Activated naive CD4-positive, alpha-beta T cell treated with anti-CD3 and anti-CD28 coated beads, Interleukin-2, amount 10 ng/mL, durations not matched to agents 7 days and 5 days (primary cell): ENCODE measurements at regions not wholly inside any gene's neighbourhood (a gene's known extent, or its start where the extent isn't known, plus 50 kb on each side); places are given as distances from the start of the nearest gene placed in this dataset.

Source experiments
- CTCF ChIA-PET: fragments of 350-600 bp; sonication (Branson Sonifier 250); formaldehyde crosslinking; loops from one replicate; lab custom pipeline; 2021; ENCODE audit warnings: antibody characterized with exemption; lab: Charles Lee
- DNase-seq: peaks from one replicate; pipeline ENCODE4 v3.0.0-alpha.2; 2020
- H3K27ac Mint-ChIP-seq: one replicate; pipeline ENCODE4 v1.8.0; 2021; ENCODE audit warnings: mild to moderate bottlenecking, moderate library complexity, mixed read lengths
- H3K27me3 Mint-ChIP-seq: one replicate; pipeline ENCODE4 v1.8.0; 2021; ENCODE audit warnings: mild to moderate bottlenecking, mixed read lengths
- H3K36me3 Mint-ChIP-seq: one replicate; pipeline ENCODE4 v1.8.0; 2021; ENCODE audit warnings: mixed read lengths
- H3K4me1 Mint-ChIP-seq: one replicate; pipeline ENCODE4 v1.8.0; 2021; ENCODE audit warnings: mixed read lengths
- H3K4me3 Mint-ChIP-seq: one replicate; pipeline ENCODE4 v1.8.0; 2021; ENCODE audit warnings: mild to moderate bottlenecking, moderate library complexity, mixed read lengths
- H3K9me3 Mint-ChIP-seq: one replicate; pipeline ENCODE4 v1.8.0; 2021; ENCODE audit warnings: mixed read lengths

GRCh38 chr5:104821606-104822005 is 1259.0 kb upstream of the NUDT12 start:
- peaks cover 5% of the 10 kb centered on the region for H3K9me3 Mint-ChIP-seq
- H3K36me3 Mint-ChIP-seq: no peaks in the 10 kb centered on the region
- H3K27ac Mint-ChIP-seq: no peak overlapping the region
- H3K4me3 Mint-ChIP-seq: no peak overlapping the region
- no peak for DNase-seq
- no peaks in the 10 kb centered on the region for H3K4me1 Mint-ChIP-seq
- no peaks in the 10 kb centered on the region for H3K27me3 Mint-ChIP-seq
- CTCF ChIA-PET: no interaction called here

GRCh38 chr5:104817127-104817526 is 1254.5 kb upstream of the NUDT12 start:
- no peak overlapping the region for H3K4me3 Mint-ChIP-seq
- no peaks in the 10 kb centered on the region for H3K4me1 Mint-ChIP-seq
- CTCF ChIA-PET: no interaction called here
- H3K27ac Mint-ChIP-seq: no peak overlapping the region
- DNase-seq: no peak
- peaks cover 6% of the 10 kb centered on the region for H3K9me3 Mint-ChIP-seq
- H3K36me3 Mint-ChIP-seq: no peaks in the 10 kb centered on the region
- H3K27me3 Mint-ChIP-seq: no peaks in the 10 kb centered on the region

GRCh38 chr5:104815212-104815611 is 1252.6 kb upstream of the NUDT12 start:
- Mint-ChIP-seq H3K36me3 (no peaks in the 10 kb centered on the region), H3K27ac (no peak overlapping the region), H3K9me3 (peaks cover 12% of the 10 kb centered on the region), H3K4me1 (no peaks in the 10 kb centered on the region), H3K4me3 (no peak overlapping the region), H3K27me3 (no peaks in the 10 kb centered on the region)
- CTCF ChIA-PET: no interaction called here
- no peak for DNase-seq

GRCh38 chr5:104800440-104801048 is 1238.0 kb upstream of the NUDT12 start:
- Mint-ChIP-seq H3K27me3 (no peaks in the 10 kb centered on the region), H3K36me3 (no peaks in the 10 kb centered on the region), H3K4me1 (no peaks in the 10 kb centered on the region), H3K9me3 (peaks cover 6% of the 10 kb centered on the region), H3K27ac (no peak overlapping the region), H3K4me3 (no peak overlapping the region)
- CTCF ChIA-PET: no interaction called here
- no peak for DNase-seq

GRCh38 chr5:104793755-104794080 is 1231.1 kb upstream of the NUDT12 start:
- H3K4me3 Mint-ChIP-seq: no peak overlapping the region
- no peaks in the 10 kb centered on the region for H3K4me1 Mint-ChIP-seq
- no peak overlapping the region for H3K27ac Mint-ChIP-seq
- no peak for DNase-seq
- no peaks in the 10 kb centered on the region for H3K36me3 Mint-ChIP-seq
- CTCF ChIA-PET: no interaction called here
- no peaks in the 10 kb centered on the region for H3K27me3 Mint-ChIP-seq
- no peaks in the 10 kb centered on the region for H3K9me3 Mint-ChIP-seq

- Mint-ChIP-seq H3K9me3 (no peaks in the 10 kb centered on the region), H3K4me1 (no peaks in the 10 kb centered on the region), H3K36me3 (no peaks in the 10 kb centered on the region), H3K4me3 (no peak overlapping the region), H3K27me3 (no peaks in the 10 kb centered on the region), H3K27ac (no peak overlapping the region)
- CTCF ChIA-PET: no interaction called here
- DNase-seq: no peak
These were observed 1230.6 kb upstream of the NUDT12 start for GRCh38 chr5:104793031-104793754.

GRCh38 chr5:104789366-104789765 is 1226.8 kb upstream of the NUDT12 start:
- Mint-ChIP-seq H3K36me3 (no peaks in the 10 kb centered on the region), H3K4me3 (no peak overlapping the region), H3K4me1 (no peaks in the 10 kb centered on the region), H3K9me3 (peaks cover 13% of the 10 kb centered on the region), H3K27ac (no peak overlapping the region), H3K27me3 (no peaks in the 10 kb centered on the region)
- DNase-seq: no peak
- CTCF ChIA-PET: no interaction called here

GRCh38 chr5:104785097-104785496 is 1222.5 kb upstream of the NUDT12 start:
- H3K4me1 Mint-ChIP-seq: no peaks in the 10 kb centered on the region
- no peaks in the 10 kb centered on the region for H3K27me3 Mint-ChIP-seq
- H3K9me3 Mint-ChIP-seq: peaks cover 13% of the 10 kb centered on the region
- no peaks in the 10 kb centered on the region for H3K36me3 Mint-ChIP-seq
- H3K27ac Mint-ChIP-seq: no peak overlapping the region
- no peak for DNase-seq
- H3K4me3 Mint-ChIP-seq: no peak overlapping the region
- CTCF ChIA-PET: no interaction called here

- no peak overlapping the region for H3K27ac Mint-ChIP-seq
- no peak overlapping the region for H3K4me3 Mint-ChIP-seq
- H3K4me1 Mint-ChIP-seq: no peaks in the 10 kb centered on the region
- H3K27me3 Mint-ChIP-seq: no peaks in the 10 kb centered on the region
- no peak for DNase-seq
- peaks cover 6% of the 10 kb centered on the region for H3K9me3 Mint-ChIP-seq
- H3K36me3 Mint-ChIP-seq: no peaks in the 10 kb centered on the region
- CTCF ChIA-PET: no interaction called here
These were observed 1211.8 kb upstream of the NUDT12 start for GRCh38 chr5:104774372-104774771.

- Mint-ChIP-seq H3K36me3 (no peaks in the 10 kb centered on the region), H3K9me3 (peaks cover 6% of the 10 kb centered on the region), H3K27ac (no peak overlapping the region), H3K4me1 (no peaks in the 10 kb centered on the region), H3K4me3 (no peak overlapping the region), H3K27me3 (no peaks in the 10 kb centered on the region)
- DNase-seq: no peak
- CTCF ChIA-PET: no interaction called here
These were observed 1201.6 kb upstream of the NUDT12 start for GRCh38 chr5:104764197-104764596.

- H3K4me1 Mint-ChIP-seq: no peaks in the 10 kb centered on the region
- peaks cover 6% of the 10 kb centered on the region for H3K9me3 Mint-ChIP-seq
- no peak for DNase-seq
- no peak overlapping the region for H3K4me3 Mint-ChIP-seq
- CTCF ChIA-PET: no interaction called here
- no peaks in the 10 kb centered on the region for H3K27me3 Mint-ChIP-seq
- no peak overlapping the region for H3K27ac Mint-ChIP-seq
- no peaks in the 10 kb centered on the region for H3K36me3 Mint-ChIP-seq
These were observed 1200.6 kb upstream of the NUDT12 start for GRCh38 chr5:104763216-104763615.

- Mint-ChIP-seq H3K4me1 (no peaks in the 10 kb centered on the region), H3K27me3 (no peaks in the 10 kb centered on the region), H3K9me3 (no peaks in the 10 kb centered on the region), H3K36me3 (no peaks in the 10 kb centered on the region), H3K4me3 (no peak overlapping the region), H3K27ac (no peak overlapping the region)
- no peak for DNase-seq
- CTCF ChIA-PET: no interaction called here
These were observed 1195.3 kb upstream of the NUDT12 start for GRCh38 chr5:104757915-104758314.

GRCh38 chr5:104755806-104756205 is 1193.2 kb upstream of the NUDT12 start:
- Mint-ChIP-seq H3K4me1 (no peaks in the 10 kb centered on the region), H3K27ac (no peak overlapping the region), H3K4me3 (no peak overlapping the region), H3K36me3 (no peaks in the 10 kb centered on the region), H3K9me3 (no peaks in the 10 kb centered on the region), H3K27me3 (no peaks in the 10 kb centered on the region)
- DNase-seq: no peak
- CTCF ChIA-PET: no interaction called here

- Mint-ChIP-seq H3K27me3 (no peaks in the 10 kb centered on the region), H3K9me3 (no peaks in the 10 kb centered on the region), H3K27ac (no peak overlapping the region), H3K36me3 (no peaks in the 10 kb centered on the region), H3K4me1 (no peaks in the 10 kb centered on the region), H3K4me3 (no peak overlapping the region)
- CTCF ChIA-PET: no interaction called here
- DNase-seq: no peak
These were observed 1191.9 kb upstream of the NUDT12 start for GRCh38 chr5:104754311-104754995.

GRCh38 chr5:104751969-104752368 is 1189.4 kb upstream of the NUDT12 start:
- Mint-ChIP-seq H3K9me3 (peaks cover 3% of the 10 kb centered on the region), H3K36me3 (no peaks in the 10 kb centered on the region), H3K4me1 (no peaks in the 10 kb centered on the region), H3K27ac (no peak overlapping the region), H3K4me3 (no peak overlapping the region), H3K27me3 (no peaks in the 10 kb centered on the region)
- no peak for DNase-seq
- CTCF ChIA-PET: no interaction called here
